Mesenteric fat pad (tissue), 1 donor: ENCODE measurements at regions not wholly inside any gene's neighbourhood (a gene's known extent, or its start where the extent isn't known, plus 50 kb on each side); places are given as distances from the start of the nearest gene placed in this dataset.
"Not testable (repeated sequence)": the region's sequence is repeated elsewhere in the genome, so short reads cannot be mapped to it uniquely, and the experiment has no call there.

Experiments used
- DNase-seq: peaks from one replicate; pipeline ENCODE4 v3.0.0-alpha.2; 2020; ENCODE audit warnings: low spot score
- donor health status: DM: yes; HTN: yes; CAD: no.

DNA sequence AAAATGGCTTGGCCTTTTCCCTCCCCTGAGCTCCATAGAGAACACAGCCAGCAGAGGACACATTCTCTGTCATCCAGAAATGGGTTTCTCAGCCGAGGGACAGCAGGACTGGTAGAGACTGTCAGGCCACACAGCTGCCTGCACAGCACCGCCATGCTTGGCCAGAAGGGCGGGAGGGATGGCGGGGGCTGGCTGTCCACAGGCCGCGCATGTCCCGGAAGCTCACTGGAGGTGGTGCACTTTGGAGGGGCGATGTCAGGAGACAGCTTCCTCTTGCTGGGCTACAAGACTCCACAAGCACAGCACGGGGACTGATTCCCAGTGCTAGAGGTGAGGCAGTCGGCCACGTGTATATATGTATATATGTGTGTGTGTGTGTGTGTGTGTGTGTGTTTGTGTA is 125.3 kb downstream of the GOLGA6L4 start:
- DNase-seq = not testable (repeated sequence)

DNA sequence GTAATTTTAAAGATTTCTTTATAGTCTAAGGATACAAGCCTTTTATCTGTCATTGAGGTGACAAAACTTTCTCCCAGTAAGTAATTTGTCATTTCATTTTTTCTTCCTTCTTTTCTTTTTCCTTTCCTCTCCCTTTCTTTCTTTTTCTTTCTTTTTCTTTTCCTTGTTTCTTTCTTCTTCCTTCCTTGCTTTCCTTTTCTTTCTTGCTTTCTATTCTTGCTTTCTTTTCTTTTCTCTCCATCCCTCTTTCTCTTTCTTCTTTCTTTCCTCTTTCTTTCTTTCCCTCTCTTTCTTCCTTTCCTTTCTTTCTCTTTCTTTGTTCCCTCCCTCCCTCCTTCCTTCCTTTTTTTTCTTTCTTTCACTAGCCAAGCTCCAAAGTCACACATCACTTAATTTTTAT is 148.8 kb downstream of the GOLGA6L4 start:
- DNase-seq = not testable (repeated sequence)

DNA sequence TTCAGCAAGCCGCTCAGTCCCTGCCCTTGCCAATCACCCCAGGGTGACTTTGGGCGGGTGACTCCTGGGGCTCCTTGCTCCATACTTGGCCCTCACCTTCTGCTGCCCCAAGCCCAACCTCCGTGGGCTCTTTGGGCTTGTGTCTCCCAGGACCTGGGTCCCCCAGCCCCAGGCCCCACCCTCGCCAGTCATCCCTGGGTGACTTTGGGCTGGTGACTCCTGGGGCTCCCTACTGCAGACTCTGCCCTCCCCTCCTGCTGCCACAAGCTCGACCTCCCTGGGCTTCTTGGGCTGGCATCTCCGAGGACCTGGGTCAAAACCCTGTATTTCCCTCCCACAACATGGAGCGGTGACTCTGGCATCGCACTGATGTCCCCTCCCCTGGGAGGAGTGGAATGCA is 151.5 kb downstream of the GOLGA6L4 start:
- DNase-seq = peak; percentile 81

DNA sequence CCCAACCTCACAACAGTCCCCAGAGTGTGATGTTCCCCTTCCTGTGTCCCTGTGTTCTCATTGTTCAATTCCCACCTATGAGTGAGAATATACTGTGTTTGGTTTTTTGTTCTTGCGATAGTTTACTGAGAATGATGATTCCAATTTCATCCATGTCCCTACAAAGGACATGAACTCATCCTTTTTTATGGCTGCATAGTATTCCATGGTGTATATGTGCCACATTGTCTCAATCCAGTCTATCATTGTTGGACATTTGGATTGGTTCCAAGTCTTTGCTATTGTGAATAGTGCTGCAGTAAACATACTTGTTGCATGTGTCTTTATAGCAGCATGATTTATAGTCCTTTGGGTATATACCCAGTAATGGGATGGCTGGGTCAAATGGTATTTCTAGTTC is 152.6 kb downstream of the GOLGA6L4 start:
- not testable (repeated sequence) for DNase-seq

DNA sequence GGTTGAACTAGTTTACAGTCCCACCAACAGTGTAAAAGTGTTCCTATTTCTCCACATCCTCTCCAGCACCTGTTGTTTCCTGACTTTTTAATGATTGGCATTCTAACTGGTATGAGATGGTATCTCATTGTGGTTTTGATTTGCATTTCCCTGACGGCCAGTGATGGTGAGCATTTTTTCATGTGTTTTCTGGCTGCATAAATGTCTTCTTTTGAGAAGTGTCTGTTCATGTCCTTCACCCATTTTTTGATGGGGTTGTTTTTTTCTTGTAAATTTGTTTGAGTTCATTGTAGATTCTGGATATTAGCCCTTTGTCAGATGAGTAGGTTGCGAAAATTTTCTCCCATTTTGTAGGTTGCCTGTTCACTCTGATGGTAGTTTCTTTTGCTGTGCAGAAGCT is 153.1 kb downstream of the GOLGA6L4 start:
- DNase-seq = not testable (repeated sequence)

DNA sequence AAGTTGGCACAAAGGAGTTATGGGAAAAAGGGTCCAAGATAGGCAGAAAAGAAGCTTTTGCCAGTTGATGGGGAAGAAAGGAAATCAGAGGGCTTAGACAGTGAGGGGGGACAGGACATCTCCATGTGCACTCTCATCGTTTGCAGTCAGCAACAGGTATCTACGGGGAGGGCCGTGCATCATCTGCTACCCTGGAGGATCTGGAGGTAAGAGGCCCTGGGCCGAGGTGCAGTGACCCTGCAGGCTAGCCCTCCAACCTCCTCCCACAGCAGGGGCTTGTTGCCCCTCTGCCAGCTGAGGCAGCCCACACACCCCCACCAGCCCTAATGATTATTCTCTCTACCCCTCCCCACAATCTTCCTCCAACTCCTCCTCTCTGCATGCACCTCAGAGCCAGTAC is 154.8 kb downstream of the GOLGA6L4 start:
- not testable (repeated sequence) for DNase-seq

DNA sequence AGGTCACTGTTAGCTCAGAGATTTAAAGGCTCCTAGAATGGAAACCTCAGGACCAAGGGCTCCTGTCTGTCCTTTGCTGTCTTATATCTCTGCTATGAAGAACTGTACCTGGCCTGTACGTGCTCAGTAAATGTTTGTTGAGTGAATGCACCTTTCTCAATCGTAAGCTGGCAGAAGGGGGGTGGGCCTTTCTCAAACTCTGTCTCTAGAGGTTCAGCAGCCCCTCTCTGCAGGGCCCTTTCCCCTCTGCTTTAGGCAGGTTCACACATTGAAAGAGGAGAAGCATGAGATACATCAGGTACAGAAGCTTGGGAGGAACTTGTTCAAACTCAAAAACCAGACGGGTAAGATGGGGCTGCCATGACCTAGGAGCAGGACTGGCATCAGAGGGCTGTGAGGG is 155.6 kb downstream of the GOLGA6L4 start:
- DNase-seq = no peak

DNA sequence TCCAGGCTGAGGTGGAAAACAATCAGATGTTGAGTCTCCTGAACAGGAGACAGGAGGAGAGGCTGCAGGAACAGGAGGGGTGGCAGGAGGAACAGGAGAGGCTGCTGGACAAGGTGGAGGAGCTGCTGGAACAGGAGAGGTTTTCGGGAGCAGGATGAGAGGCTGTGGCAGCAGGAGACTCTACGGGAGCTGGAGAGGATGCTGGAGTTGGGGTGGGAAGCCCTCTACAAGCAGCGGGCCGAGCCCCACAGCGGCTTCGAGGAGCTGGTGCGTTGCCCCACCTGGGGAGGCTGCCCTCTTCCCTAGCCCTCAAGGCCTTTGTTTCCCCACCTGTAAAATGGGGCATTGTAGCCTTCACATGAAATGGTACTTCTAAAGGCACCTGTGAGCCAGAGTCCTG is 156.4 kb downstream of the GOLGA6L4 start:
- peak; percentile 55 for DNase-seq

DNA sequence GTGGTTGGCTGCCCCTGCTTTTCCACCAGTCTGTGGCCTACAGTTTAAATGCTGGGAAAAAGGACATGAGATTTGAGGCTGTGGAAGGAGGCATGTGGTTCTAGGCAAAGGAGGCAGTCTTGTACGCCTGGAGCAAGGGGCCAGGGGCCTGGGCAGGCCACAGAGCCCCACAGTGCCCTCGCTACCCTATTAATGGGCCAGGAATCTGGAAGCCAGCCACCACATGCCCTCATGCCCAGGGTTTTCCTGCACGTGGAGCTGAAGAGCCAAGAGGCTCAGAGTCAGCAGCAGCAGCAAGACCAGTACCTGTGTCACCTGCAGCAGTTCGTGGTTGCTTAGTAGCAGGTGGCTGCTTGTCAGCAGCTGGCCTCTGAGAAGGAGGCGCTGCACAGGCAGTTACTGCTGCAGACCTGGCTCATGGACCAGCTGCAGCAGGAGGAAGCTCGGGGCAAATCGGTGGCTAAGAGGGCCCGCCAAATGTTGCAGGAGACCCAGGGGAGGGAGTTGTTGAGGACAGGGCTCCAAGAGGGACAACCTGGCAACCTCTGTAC is 157.9 kb downstream of the GOLGA6L4 start:
- DNase-seq = peak; percentile 51

DNA sequence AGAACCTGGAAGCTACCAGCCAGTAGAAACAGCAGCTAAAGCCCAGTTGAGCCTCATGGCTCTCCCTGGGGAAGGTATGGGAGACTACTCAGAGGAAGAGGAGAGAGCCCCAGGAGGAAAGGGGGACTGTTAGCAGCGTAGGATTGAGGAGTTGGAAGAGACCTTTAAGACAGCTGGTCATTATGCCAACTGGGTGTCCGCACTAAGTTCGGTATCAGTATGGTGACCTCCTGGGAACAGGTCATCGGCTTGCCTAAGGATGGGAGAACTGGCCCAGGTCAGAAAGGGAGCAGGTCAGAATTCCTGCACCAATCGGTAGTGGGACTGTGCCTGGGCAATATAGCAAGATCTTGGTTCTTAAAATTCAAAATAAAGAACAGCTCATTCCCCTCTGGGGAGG is 158.4 kb downstream of the GOLGA6L4 start:
- peak; percentile 81 for DNase-seq

DNA sequence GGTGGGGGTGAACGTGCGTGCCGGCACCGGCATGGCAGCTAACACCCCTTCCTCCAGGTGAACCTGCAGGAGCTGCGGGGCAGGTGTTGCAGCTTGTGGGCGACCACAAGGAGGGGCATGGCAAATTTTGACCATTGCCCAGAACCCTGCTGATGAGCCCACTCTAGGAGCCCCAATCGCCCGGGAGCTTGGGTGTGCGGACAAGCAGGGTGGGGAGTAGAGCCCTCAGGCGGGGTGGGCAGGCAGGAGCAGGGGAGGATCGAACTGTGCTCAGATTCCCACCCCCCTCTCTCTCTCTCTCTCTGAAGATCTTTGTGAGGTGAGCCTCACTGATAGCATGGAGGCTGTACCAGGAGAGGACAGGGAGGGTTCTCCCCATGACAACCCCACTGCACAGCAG is 159.8 kb downstream of the GOLGA6L4 start:
- not testable (repeated sequence) for DNase-seq

DNA sequence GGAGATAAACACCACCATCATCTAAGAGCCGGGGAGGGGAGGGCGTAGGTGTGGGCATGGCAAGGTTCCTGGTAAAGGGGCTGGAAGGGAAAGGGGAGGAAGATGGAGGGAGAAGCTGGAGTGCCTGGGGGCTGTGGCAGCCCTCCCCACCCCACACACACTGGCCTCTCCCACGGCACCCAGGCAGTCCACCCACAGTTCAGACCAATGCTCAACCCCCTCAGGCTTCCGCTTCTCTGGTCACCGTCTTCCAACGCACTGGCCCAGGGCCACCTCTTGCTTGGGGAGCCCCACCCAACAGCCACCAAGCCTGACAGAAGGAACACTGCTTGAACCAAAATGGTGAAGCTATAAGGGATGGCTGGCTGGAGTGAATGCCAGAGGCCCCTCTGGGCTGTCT is 160.3 kb downstream of the GOLGA6L4 start:
- not testable (repeated sequence) for DNase-seq

DNA sequence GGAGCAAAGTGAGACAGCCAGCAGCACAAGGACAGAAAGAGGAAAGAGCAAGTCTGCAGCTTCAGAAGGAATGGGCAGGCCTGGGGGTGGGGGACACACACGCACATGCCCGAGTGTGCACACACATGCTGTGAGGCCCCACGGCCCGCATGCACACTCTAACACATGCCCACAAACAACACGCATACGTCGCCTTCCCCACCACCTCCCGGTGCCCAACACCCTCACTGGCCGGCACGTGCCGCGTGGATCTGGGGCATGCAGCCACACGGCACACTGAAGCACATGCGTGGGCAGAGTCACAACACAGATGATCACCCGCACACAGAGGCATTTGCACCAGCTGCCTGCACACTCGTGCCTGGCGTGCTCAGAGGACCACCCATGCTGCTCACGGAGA is 161.5 kb downstream of the GOLGA6L4 start:
- peak; percentile 77 for DNase-seq

DNA sequence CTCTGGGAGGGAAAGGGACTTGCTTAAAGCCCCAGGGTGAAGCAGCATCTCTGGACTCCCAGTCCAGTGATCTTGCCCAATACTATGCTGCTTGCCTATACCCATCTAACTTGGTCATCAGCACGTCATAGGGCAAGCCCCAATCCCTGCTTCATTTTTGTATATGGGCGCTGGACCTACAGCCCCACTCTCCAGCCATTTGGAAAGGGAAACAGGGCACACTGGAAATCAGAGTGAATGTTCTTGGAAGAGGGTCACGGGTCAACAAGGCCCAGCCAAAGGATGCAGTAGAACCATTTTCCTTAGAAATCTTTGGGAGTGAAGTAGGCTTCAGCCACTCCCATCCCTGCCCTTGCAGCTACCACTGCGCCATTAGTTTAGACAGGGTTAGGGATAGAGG is 162.5 kb downstream of the GOLGA6L4 start:
- not testable (repeated sequence) for DNase-seq

DNA sequence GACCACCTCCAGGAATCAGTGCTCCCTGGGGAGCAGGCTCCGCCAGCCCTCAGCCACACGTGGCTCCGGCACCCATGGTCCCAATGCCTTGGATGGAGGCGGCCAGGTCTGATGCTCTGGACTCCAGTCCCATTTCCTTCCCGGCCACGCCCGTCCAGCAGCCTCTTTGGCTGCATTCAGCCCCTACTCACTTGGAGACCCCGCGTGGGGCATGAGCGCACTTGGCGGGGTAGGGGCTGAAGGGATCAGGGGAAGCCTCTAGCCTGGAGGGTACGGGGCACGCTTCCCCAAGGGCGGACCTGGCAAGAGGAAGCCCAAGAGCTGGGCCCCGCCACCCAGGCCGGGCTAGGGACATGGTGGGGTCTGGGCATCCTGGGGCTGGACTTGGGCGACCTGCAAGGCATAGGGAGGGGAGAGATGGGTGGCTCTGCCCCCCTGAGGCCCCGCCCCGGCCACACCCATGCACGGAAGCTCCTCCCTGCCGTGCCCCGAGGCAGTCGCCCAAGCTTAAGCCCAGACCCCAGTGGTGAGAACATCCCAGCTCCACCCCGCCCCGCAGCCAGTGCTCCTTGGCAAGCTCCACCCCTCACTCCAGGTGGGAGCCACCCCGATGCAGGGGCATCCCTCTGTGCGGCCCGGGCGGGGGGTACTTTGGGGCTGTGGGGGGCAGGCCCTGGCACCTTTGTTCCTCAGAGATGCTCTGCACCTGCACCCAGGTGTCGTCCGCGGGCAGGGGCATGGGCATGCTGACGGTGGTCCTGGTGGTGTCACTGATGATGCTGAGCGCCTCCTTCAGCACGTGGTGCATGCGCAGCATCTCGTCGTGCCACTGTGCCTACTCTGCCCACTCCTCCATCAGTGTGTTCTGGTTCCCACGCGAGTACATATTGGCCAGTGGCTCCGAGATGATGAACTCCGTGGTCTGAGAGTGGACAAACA is 163.5 kb downstream of the GOLGA6L4 start:
- DNase-seq = peak; percentile 88

DNA sequence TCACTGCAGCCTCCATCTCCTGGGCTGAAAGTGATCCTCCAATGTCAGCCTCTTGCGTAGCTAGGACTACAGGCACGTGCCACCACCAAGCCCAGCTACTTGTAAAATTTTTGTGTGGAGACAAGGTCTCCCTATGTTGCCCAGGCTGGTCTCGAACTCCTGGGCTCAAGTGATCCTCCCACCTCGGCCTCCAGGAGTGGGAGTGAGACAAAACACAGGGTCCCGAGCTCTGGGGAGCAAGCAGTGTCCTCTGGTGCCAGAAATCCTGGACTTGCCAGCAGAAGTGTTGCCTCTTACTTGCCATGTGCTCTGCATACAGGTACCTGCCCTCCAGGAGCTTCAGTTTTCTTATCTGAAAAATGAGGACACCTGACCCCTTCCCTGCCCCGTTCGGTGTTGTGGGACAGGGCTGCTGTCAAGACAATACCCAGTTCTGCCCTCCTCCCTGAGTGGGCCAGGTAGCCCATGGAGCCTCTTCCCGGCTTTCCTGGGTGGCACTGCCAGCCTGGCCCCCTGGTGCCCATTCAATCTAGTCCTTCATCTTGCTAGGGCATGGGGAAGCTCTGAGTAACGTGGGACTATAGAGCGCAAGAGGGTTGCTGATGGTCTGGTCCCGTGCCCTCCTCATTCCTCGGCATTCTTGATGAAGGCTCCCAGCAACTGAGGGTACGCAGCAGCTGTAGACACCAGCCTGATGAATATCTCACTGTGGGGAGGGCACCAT is 164.6 kb downstream of the GOLGA6L4 start:
- DNase-seq = peak; percentile 81

DNA sequence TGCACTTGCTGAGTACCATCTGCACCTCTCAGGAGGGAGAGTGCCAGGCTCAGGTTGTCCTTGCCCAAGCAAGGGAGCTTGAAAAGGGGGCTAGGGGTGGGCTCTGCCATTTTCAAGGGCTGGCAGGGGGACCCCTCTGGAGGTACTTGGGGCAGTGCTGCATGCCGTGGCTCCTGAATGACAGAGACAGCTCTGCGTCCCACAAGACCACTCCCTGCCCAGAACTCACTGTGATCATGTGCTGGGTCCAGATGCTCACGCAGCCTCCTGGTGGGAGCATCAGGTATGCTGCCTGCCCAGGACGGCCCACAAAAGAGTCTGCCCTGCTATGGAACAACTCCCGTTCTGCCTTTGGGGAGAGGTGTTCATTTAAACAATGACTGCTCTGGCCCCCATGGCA is 165.2 kb downstream of the GOLGA6L4 start:
- DNase-seq = peak; percentile 68

DNA sequence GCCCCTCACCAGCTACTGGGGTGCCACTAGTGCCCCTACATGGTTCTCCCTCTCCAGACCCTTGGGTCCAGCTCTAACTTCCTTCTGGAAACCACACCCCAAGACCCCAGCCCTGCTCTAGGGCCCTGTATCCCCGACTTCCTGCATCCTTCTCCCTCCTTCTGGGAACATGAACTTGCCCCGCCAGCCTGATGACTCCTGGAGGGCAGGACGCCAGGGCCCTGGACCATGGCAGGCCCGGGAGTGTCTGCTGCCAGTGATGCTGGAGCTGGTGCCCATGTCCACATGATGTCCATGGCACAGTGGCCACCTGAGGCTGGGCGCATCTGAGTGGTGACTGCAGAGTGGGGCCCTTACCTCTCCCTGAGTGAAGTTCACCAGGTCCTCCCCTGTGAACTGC is 165.9 kb downstream of the GOLGA6L4 start:
- DNase-seq = peak; percentile 51

DNA sequence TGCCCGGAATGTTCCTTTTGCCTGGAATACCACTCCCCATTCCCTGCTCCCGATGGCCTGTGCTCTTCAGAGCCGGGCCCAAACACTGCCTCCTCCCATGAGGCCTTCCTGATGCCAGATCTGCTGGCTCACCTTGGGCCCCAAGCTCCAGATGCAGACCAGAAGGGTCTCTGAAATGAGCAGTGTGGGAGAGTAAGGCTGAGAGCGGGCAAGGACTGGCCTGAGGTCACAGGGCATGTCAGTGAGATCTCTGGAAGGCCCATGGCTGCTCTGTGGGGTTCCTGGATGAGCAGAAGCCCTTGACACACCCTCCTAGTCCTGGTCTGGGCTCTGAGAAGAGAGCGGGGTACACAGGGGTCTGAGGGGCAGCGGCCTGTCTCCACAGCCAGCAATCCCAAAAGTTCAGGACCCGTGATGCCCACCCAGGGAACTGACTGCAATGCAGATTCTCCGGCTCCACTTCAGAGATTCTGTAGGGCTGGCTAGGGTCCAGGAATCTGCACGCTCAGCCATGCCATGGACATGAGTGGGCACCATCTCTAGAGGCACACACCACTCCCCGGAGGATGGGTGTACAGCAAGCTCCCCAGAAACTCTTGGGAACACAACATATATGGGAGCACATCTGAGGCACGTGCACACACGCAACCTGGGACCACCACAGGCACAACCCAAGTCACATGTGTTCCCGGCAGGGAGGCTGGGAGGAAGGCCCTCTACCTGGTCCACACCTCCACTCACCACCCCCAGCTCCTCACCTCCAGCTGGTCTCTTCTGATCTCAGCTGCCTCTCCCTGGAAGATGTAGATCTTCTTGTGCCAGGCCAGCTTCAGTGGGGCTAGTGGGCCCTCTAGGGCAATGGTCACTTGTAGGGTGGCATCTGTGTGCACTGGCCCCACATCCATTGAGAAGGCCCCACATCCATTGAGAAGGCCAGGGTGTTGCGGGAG is 166.6 kb downstream of the GOLGA6L4 start:
- DNase-seq = peak; percentile 67

DNA sequence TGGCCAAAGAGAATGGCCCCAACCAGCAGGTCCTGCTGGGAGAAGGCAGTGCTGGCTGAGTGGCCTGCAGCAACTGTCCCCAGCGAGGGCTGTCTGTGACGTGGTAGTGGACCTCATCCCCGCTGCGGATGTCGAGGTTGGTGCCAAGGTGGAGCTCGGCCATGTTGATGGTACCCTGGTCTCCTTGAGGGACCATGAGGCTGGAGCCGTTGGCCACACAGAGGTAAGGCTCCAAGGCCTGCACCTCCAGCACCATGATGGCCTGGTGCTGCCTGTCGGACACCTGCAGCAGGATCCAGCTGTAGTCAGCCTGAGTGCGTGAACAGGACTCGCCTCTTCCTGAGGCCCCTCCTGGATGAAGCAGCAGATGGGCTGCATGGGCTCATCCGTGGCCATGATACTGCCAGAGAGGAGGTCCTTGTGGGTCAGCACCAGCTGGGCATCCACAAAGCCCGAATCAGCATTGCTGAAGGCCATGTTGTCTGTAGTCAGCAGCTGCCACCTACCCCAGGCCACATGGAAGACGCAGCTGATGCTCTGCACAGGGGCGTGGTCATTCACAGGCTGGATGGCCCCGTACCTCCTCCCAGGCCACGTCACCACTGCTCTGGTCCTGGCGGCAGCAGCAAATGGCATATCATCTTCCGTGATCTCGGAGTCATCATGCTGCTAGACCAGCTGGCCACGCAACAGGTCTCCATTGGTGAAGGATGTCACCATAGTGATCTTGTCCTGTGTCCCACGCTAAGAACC is 167.5 kb downstream of the GOLGA6L4 start:
- peak; percentile 81 for DNase-seq
